ENCODE measurements at regions not wholly inside any gene's neighbourhood (a gene's known extent, or its start where the extent isn't known, plus 50 kb on each side); places are given as distances from the start of the nearest gene placed in this dataset.

DNA sequence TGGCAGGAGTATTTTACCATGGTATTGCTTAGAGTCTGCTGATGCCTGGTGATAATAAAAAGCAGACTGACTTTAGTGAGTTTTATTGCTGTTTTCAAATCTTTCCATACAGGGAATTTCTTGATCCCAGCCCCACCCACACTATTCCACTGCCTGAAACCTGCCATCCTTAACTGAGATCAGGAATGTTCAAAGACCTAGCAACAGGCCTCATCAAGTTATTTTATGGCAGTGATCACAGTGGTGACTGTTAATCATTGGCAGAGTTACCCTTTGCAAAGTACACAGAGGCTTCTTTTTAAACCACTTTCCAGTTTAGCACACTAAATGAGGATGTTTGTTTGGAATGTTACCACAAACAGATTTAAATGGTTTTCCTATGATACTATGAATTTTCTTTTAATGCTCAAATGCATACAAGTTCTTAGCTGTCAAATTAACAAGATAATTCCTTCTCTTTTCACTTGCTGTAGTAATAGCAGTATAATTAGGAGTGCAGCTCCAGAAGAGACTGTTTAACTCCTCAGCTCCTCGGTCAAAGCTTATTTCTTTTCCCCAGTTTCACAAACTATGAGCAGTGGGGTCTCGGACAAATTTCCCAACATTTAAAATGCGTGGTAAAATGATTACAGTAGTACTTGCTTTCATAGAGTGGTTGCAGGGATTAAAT is 69.9 kb upstream of the USP25 start:
- peaks cover 0 to 2% of the 10 kb centered on the region in 2 experiments; a peak in 1 of 5 replicates for H3K9me3 Mint-ChIP-seq
- Histone ChIP-seq H4K5ac (ENCODE audit: insufficient read length, low read depth, low read length) (no peak overlapping the region), H4K20me1 (ENCODE audit: control insufficient read depth, insufficient read depth, insufficient read length) (no peaks in the 10 kb centered on the region), H3K27me3 (ENCODE audit: insufficient read depth, low read length) (no peaks in the 10 kb centered on the region), H3K4me2 (ENCODE audit: insufficient read depth, insufficient read length, low read length) (no peak overlapping the region), H3K56ac (ENCODE audit: insufficient read length, low read depth, low read length) (no peak overlapping the region), H2BK5ac (ENCODE audit: insufficient read length, low read length) (no peak overlapping the region), H2BK20ac (ENCODE audit: low read depth, low read length, poor library complexity, severe bottlenecking) (no peak overlapping the region), H3T11ph (ENCODE audit: low read length) (no peak overlapping the region), H2BK12ac (ENCODE audit: insufficient read length, low read depth, low read length) (no peak overlapping the region), H3K14ac (ENCODE audit: insufficient read depth, low read length) (no peak overlapping the region), H2AK5ac (ENCODE audit: insufficient read length, low read length) (no peak overlapping the region), H3K79me2 (ENCODE audit: insufficient read depth, low read length) (no peaks in the 10 kb centered on the region), H3K23ac (ENCODE audit: insufficient read length, low read depth, low read length) (no peak overlapping the region), H2BK120ac (ENCODE audit: low read depth, low read length, poor library complexity, severe bottlenecking) (no peak overlapping the region), H3K9me3 (ENCODE audit: control insufficient read depth, low read depth, low read length) (no peaks in the 10 kb centered on the region), H3K27ac (ENCODE audit: insufficient read length, low read depth, low read length) (no peak overlapping the region), H3K23me2 (ENCODE audit: insufficient read length, low read depth, low read length, poor library complexity, severe bottlenecking) (no peaks in the 10 kb centered on the region), H3K4ac (ENCODE audit: low read depth, low read length) (no peak overlapping the region), H4K8ac (replicated peaks; ENCODE audit: insufficient read length, low read depth, low read length) (no peak overlapping the region), H4K91ac (ENCODE audit: insufficient read length, low read depth, low read length) (no peak overlapping the region), H2BK15ac (ENCODE audit: low read depth, low read length) (no peak overlapping the region), H3K9ac (ENCODE audit: extremely low read depth, insufficient read length, low read length) (no peak overlapping the region), H2AFZ (ENCODE audit: low read length) (no peak overlapping the region), H3K18ac (ENCODE audit: insufficient read length, low read depth, low read length) (no peak overlapping the region), H3K79me1 (ENCODE audit: insufficient read depth, low read depth, low read length, poor library complexity, severe bottlenecking) (no peaks in the 10 kb centered on the region), H3K4me1 (ENCODE audit: insufficient read depth, low read length) (no peaks in the 10 kb centered on the region)
- no peaks in the 10 kb centered on the region for H3K27me3 Mint-ChIP-seq (ENCODE audit: low read depth)
- H3K27ac Mint-ChIP-seq: no peak overlapping the region
- no peak for DNase-seq
- TF ChIP-seq, protein P1, sequence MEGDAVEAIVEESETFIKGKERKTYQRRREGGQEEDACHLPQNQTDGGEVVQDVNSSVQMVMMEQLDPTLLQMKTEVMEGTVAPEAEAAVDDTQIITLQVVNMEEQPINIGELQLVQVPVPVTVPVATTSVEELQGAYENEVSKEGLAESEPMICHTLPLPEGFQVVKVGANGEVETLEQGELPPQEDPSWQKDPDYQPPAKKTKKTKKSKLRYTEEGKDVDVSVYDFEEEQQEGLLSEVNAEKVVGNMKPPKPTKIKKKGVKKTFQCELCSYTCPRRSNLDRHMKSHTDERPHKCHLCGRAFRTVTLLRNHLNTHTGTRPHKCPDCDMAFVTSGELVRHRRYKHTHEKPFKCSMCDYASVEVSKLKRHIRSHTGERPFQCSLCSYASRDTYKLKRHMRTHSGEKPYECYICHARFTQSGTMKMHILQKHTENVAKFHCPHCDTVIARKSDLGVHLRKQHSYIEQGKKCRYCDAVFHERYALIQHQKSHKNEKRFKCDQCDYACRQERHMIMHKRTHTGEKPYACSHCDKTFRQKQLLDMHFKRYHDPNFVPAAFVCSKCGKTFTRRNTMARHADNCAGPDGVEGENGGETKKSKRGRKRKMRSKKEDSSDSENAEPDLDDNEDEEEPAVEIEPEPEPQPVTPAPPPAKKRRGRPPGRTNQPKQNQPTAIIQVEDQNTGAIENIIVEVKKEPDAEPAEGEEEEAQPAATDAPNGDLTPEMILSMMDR (conservative IDR thresholded peaks at IDR 0.05): no peak
- no CpG with 5 or more reads among the region's 3 CpGs for WGBS (ENCODE audit: extremely low coverage, insufficient read length, low lambda C conversion rate)
- no peak overlapping the region for H3K4me3 Mint-ChIP-seq
- peaks cover 0 to 2% (median 0%) of the 10 kb centered on the region in 3 experiments; a peak in 1 of 7 replicates for H3K36me3 Mint-ChIP-seq (ENCODE audit: insufficient read depth in 1 of 3, low read depth in 3 of 3)
- H3K4me1 Mint-ChIP-seq: no peaks in the 10 kb centered on the region
